HepG2 (cell line): ENCODE measurements at regions not wholly inside any gene's neighbourhood (a gene's known extent, or its start where the extent isn't known, plus 50 kb on each side); places are given as distances from the start of the nearest gene placed in this dataset.

Source experiments
- ARHGAP35 ChIP-seq: sonication (generic); formaldehyde crosslinking; IDR thresholded peaks from 2 replicates; pipeline ENCODE4 v1.9.0; 2022; ENCODE audit warnings: mild to moderate bottlenecking, inconsistent platforms, moderate library complexity, missing genetic modification reagents, borderline replicate concordance
- ATF7 ChIP-seq, 2 experiments: fragments of 450-650 bp in 1 of 2; sonication (generic) in 1 of 2; formaldehyde crosslinking in 1 of 2; IDR thresholded peaks; 2 replicates each; pipeline versions ENCODE4 v1.4.0 to v1.6.1; 2016 to 2020; ENCODE audit warnings: antibody characterized with exemption in 1 of 2, mild to moderate bottlenecking in 1 of 2, missing genetic modification reagents in 1 of 2
- ATM ChIP-seq: fragments of 450-650 bp; IDR thresholded peaks from 2 replicates; pipeline ENCODE4 v1.7.1; 2017; ENCODE audit warnings: mild to moderate bottlenecking, borderline replicate concordance
- BRF2 ChIP-seq: sonication (generic); formaldehyde crosslinking; IDR thresholded peaks from 2 replicates; pipeline ENCODE4 v1.8.1; 2022; ENCODE audit warnings: mild to moderate bottlenecking, missing genetic modification reagents
- CERS6 ChIP-seq: sonication (generic); formaldehyde crosslinking; IDR thresholded peaks from 2 replicates; pipeline ENCODE4 v1.5.0; 2020; ENCODE audit warnings: missing genetic modification reagents
- FOXK1 ChIP-seq: sonication (generic); formaldehyde crosslinking; IDR thresholded peaks from 2 replicates; pipeline ENCODE4 v1.4.0; 2020; ENCODE audit warnings: low read depth, missing genetic modification reagents, borderline replicate concordance
- HNF4A ChIP-seq: sonication (generic); formaldehyde crosslinking; IDR thresholded peaks from 2 replicates; pipeline ENCODE4 v1.4.0; 2020; ENCODE audit warnings: missing genetic modification reagents
- KDM3A ChIP-seq: IDR thresholded peaks from 2 replicates; pipeline ENCODE4 v1.6.1; 2018; ENCODE audit warnings: low read depth, missing compliant biosample characterization
- MNT ChIP-seq: fragments of 450-650 bp; IDR thresholded peaks from 2 replicates; pipeline ENCODE4 v1.6.1; 2016
- PAF1 ChIP-seq: IDR thresholded peaks from 2 replicates; pipeline ENCODE4 v1.6.1; 2016; ENCODE audit warnings: missing genetic modification reagents, missing compliant biosample characterization
- SNAPC5 ChIP-seq: sonication (generic); formaldehyde crosslinking; IDR thresholded peaks from 2 replicates; pipeline ENCODE4 v1.8.1; 2023; ENCODE audit warnings: mild to moderate bottlenecking, missing genetic modification reagents, borderline replicate concordance
- SP4 ChIP-seq: sonication (generic); formaldehyde crosslinking; IDR thresholded peaks from 2 replicates; pipeline ENCODE4 v1.8.1; 2023; ENCODE audit warnings: mild to moderate bottlenecking, missing genetic modification reagents
- TARDBP ChIP-seq: sonication (generic); formaldehyde crosslinking; IDR thresholded peaks from 2 replicates; pipeline ENCODE4 v1.8.0; 2022; ENCODE audit warnings: mild to moderate bottlenecking, missing genetic modification reagents
- TEF ChIP-seq: sonication (generic); formaldehyde crosslinking; IDR thresholded peaks from 2 replicates; pipeline ENCODE4 v1.5.0; 2020; ENCODE audit warnings: missing genetic modification reagents
- XRCC5 ChIP-seq: fragments of 200-400 bp; formaldehyde crosslinking; optimal IDR thresholded peaks from 2 replicates; pipeline ENCODE3; 2017; ENCODE audit warnings: mild to moderate bottlenecking, low read length
- ZFP90 ChIP-seq: sonication (generic); formaldehyde crosslinking; IDR thresholded peaks from 2 replicates; pipeline ENCODE4 v1.8.0; 2022; ENCODE audit warnings: missing genetic modification reagents, mild to moderate bottlenecking, inconsistent platforms, borderline replicate concordance
- ZNF264 ChIP-seq: sonication (generic); formaldehyde crosslinking; IDR thresholded peaks from 2 replicates; pipeline ENCODE4 v1.4.0; 2020; ENCODE audit warnings: missing genetic modification reagents
- ZNF512B ChIP-seq: sonication (generic); formaldehyde crosslinking; IDR thresholded peaks from 2 replicates; pipeline ENCODE4 v1.5.1; 2020; ENCODE audit warnings: missing genetic modification reagents, mild to moderate bottlenecking, borderline replicate concordance
- ZNF552 ChIP-seq: sonication (generic); formaldehyde crosslinking; IDR thresholded peaks from 2 replicates; pipeline ENCODE4 v1.9.0; 2022; ENCODE audit warnings: missing genetic modification reagents, mild to moderate bottlenecking, borderline replicate concordance
- ZNF616 ChIP-seq: sonication (generic); formaldehyde crosslinking; IDR thresholded peaks from 2 replicates; pipeline ENCODE4 v1.5.0; 2020; ENCODE audit warnings: low read depth, mild to moderate bottlenecking, missing genetic modification reagents

GRCh38 chr2:16608661-16609643, 56.7 kb downstream of the CYRIA start (continued):
- no peak for TF ChIP-seq ZNF512B (CRISPR knock-in tag)
- TF ChIP-seq ATF7 (IDR thresholded peaks at IDR 0.05), result no peak
- TF ChIP-seq ATF7 (CRISPR knock-in tag; IDR thresholded peaks at IDR 0.05), result no peak
- TF ChIP-seq MNT, result no peak
- no peak for TF ChIP-seq TARDBP (CRISPR knock-in tag)
- TF ChIP-seq ZFP90 (CRISPR knock-in tag), result no peak
- TF ChIP-seq SNAPC5 (CRISPR knock-in tag), result no peak
- no peak for TF ChIP-seq SP4 (CRISPR knock-in tag)
- no peak for TF ChIP-seq HNF4A (CRISPR knock-in tag)
- TF ChIP-seq FOXK1 (CRISPR knock-in tag), result no peak
- no peak for TF ChIP-seq KDM3A (CRISPR knock-in tag)
- no peak for TF ChIP-seq BRF2 (CRISPR knock-in tag)
- TF ChIP-seq XRCC5, result peak; percentile 88
- TF ChIP-seq ZNF552 (CRISPR knock-in tag), result no peak
- TF ChIP-seq PAF1, result no peak
- TF ChIP-seq ARHGAP35 (CRISPR knock-in tag), result no peak
- TF ChIP-seq ZNF616 (CRISPR knock-in tag), result no peak
- TF ChIP-seq TEF (CRISPR knock-in tag), result no peak
- TF ChIP-seq CERS6 (CRISPR knock-in tag), result no peak
- no peak for TF ChIP-seq ZNF264 (CRISPR knock-in tag)
- no peak for TF ChIP-seq ATM
